Neural cell (in vitro differentiated cells): ENCODE measurements at regions not wholly inside any gene's neighbourhood (a gene's known extent, or its start where the extent isn't known, plus 50 kb on each side); places are given as distances from the start of the nearest gene placed in this dataset.

Source experiments
- H2AFZ ChIP-seq: fragments of 200-600, 300-800 bp; sonication (generic), shearing (Covaris generic); 2 replicates; pipeline ENCODE4 v1.6.0; 2014; ENCODE audit warnings: low read depth, mild to moderate bottlenecking, antibody characterized with exemption, low read length, moderate library complexity
- H3F3A ChIP-seq: fragments of 200-600 bp; shearing (Covaris generic); 2 replicates; pipeline ENCODE4 v1.6.1; 2016; ENCODE audit warnings: mild to moderate bottlenecking, moderate library complexity, mixed read lengths, antibody characterized with exemption, low read length; ENCODE audit not compliant: insufficient read depth, poor library complexity, severe bottlenecking
- H3K27ac ChIP-seq: fragments of 200-600, 300-800 bp; sonication (generic), shearing (Covaris generic); 2 replicates; pipeline ENCODE4 v1.5.1; 2014; ENCODE audit warnings: mild to moderate bottlenecking, low read length, moderate library complexity
- H3K27me3 ChIP-seq: fragments of 300-800, 200-600 bp; sonication (generic), shearing (Covaris generic); 2 replicates; pipeline ENCODE4 v1.6.0; 2014; ENCODE audit warnings: mild to moderate bottlenecking, low read depth, low read length, moderate library complexity; ENCODE audit not compliant: insufficient read depth
- H3K36me3 ChIP-seq: fragments of 300-800, 200-600 bp; sonication (generic), shearing (Covaris generic); 2 replicates; pipeline ENCODE4 v1.5.1; 2014; ENCODE audit warnings: mild to moderate bottlenecking, antibody characterized with exemption, low read length, moderate library complexity; ENCODE audit not compliant: insufficient read depth
- H3K4me2 ChIP-seq: fragments of 300-800, 200-600 bp; sonication (generic), shearing (Covaris generic); 2 replicates; pipeline ENCODE4 v1.6.0; 2014; ENCODE audit warnings: mild to moderate bottlenecking, low read length
- H3K4me3 ChIP-seq: fragments of 300-800, 200-600 bp; sonication (generic), shearing (Covaris generic); 2 replicates; pipeline ENCODE4 v1.5.1; 2014; ENCODE audit warnings: mild to moderate bottlenecking, low read length, moderate library complexity
- H3K79me2 ChIP-seq: fragments of 200-600 bp; shearing (Covaris generic); replicated peaks from 2 replicates; pipeline ENCODE4 v1.6.0; 2014; ENCODE audit warnings: mild to moderate bottlenecking, low read length, moderate library complexity; ENCODE audit not compliant: insufficient read depth
- H3K9ac ChIP-seq: fragments of 300-800, 200-600 bp; sonication (generic), shearing (Covaris generic); 2 replicates; pipeline ENCODE4 v1.6.1; 2016; ENCODE audit warnings: mild to moderate bottlenecking, low read length, mixed read lengths
- H3K9me2 ChIP-seq: fragments of 200-600 bp; shearing (Covaris generic); 2 replicates; pipeline ENCODE4 v1.6.1; 2016; ENCODE audit warnings: mild to moderate bottlenecking, low read length, mixed read lengths; ENCODE audit not compliant: insufficient read depth
- H3K9me3 ChIP-seq: fragments of 200-600, 300-800 bp; sonication (generic), shearing (Covaris generic); 2 replicates; pipeline ENCODE4 v1.6.1; 2016; ENCODE audit warnings: mild to moderate bottlenecking, mixed run types, low read length, moderate library complexity, mixed read lengths
- H4K20me1 ChIP-seq: fragments of 200-600 bp; shearing (Covaris generic); 2 replicates; pipeline ENCODE4 v1.6.1; 2016; ENCODE audit warnings: mild to moderate bottlenecking, mixed run types; ENCODE audit not compliant: insufficient read depth
- EP300 ChIP-seq: fragments of 450-650 bp; conservative IDR thresholded peaks from 2 replicates; pipeline ENCODE4 v1.6.1; 2014; ENCODE audit warnings: antibody characterized with exemption, mild to moderate bottlenecking, moderate library complexity; ENCODE audit not compliant: poor library complexity, severe bottlenecking
- EZH2 ChIP-seq: fragments of 200-600, 300-800 bp; shearing (Covaris generic), sonication (generic); IDR thresholded peaks from 2 replicates; pipeline ENCODE4 v1.6.1; 2014; ENCODE audit warnings: antibody characterized with exemption, low read length, borderline replicate concordance, mild to moderate bottlenecking; ENCODE audit not compliant: insufficient read depth, poor library complexity, severe bottlenecking
- MXI1 ChIP-seq: fragments of 450-650 bp; conservative IDR thresholded peaks from 2 replicates; pipeline ENCODE4 v1.6.1; 2014; ENCODE audit warnings: antibody characterized with exemption, mild to moderate bottlenecking; ENCODE audit not compliant: poor library complexity, severe bottlenecking
- POLR2AphosphoS5 ChIP-seq: IDR thresholded peaks from 2 replicates; pipeline ENCODE4 v1.6.1; 2012
- RAD21 ChIP-seq: fragments of 450-650 bp; conservative IDR thresholded peaks from 2 replicates; pipeline ENCODE4 v1.6.1; 2014; ENCODE audit warnings: antibody characterized with exemption, mild to moderate bottlenecking, moderate library complexity
- SMC3 ChIP-seq: fragments of 450-650 bp; conservative IDR thresholded peaks from 2 replicates; pipeline ENCODE4 v1.6.1; 2014; ENCODE audit warnings: antibody characterized with exemption, mild to moderate bottlenecking, moderate library complexity; ENCODE audit not compliant: poor library complexity
- TAF1 ChIP-seq: IDR thresholded peaks from 2 replicates; pipeline ENCODE4 v1.6.1; 2012; ENCODE audit warnings: low read depth
- TF ChIP-seq, protein P1 (sequence below): IDR thresholded peaks from 2 replicates; pipeline ENCODE4 v1.6.1; 2012; ENCODE audit warnings: borderline replicate concordance
- TF ChIP-seq, protein P2 (sequence below): fragments of 450-650 bp; IDR thresholded peaks from 2 replicates; pipeline ENCODE4 v1.5.1; 2014; ENCODE audit warnings: antibody characterized with exemption, mild to moderate bottlenecking, moderate library complexity; ENCODE audit not compliant: poor library complexity, severe bottlenecking

DNA sequence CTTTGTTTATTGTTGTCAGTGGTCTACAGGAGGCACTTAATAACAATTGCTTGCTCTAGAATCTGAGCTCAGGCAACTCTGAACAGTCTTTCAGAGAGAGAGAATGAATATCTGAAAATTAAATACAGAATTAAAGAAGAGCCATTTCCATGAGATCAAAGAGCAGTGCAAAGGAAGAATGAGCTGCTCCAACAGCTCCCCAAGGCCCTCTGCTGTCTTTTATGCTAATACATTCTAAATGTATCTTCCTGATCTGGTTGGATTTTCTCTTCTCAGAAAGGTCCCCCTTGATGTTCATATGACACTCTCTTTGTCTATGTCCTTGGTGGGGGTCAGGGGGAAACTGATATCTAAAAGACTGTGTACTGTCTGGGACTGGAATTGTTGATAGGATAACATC lies 1029.6 kb downstream of the PCDH9 start:
- no peaks in the 10 kb centered on the region for H4K20me1 ChIP-seq
- no peaks in the 10 kb centered on the region for H3K9me2 ChIP-seq
- TF ChIP-seq, protein P1, sequence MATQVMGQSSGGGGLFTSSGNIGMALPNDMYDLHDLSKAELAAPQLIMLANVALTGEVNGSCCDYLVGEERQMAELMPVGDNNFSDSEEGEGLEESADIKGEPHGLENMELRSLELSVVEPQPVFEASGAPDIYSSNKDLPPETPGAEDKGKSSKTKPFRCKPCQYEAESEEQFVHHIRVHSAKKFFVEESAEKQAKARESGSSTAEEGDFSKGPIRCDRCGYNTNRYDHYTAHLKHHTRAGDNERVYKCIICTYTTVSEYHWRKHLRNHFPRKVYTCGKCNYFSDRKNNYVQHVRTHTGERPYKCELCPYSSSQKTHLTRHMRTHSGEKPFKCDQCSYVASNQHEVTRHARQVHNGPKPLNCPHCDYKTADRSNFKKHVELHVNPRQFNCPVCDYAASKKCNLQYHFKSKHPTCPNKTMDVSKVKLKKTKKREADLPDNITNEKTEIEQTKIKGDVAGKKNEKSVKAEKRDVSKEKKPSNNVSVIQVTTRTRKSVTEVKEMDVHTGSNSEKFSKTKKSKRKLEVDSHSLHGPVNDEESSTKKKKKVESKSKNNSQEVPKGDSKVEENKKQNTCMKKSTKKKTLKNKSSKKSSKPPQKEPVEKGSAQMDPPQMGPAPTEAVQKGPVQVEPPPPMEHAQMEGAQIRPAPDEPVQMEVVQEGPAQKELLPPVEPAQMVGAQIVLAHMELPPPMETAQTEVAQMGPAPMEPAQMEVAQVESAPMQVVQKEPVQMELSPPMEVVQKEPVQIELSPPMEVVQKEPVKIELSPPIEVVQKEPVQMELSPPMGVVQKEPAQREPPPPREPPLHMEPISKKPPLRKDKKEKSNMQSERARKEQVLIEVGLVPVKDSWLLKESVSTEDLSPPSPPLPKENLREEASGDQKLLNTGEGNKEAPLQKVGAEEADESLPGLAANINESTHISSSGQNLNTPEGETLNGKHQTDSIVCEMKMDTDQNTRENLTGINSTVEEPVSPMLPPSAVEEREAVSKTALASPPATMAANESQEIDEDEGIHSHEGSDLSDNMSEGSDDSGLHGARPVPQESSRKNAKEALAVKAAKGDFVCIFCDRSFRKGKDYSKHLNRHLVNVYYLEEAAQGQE, result no peak
- TF ChIP-seq, protein P2, sequence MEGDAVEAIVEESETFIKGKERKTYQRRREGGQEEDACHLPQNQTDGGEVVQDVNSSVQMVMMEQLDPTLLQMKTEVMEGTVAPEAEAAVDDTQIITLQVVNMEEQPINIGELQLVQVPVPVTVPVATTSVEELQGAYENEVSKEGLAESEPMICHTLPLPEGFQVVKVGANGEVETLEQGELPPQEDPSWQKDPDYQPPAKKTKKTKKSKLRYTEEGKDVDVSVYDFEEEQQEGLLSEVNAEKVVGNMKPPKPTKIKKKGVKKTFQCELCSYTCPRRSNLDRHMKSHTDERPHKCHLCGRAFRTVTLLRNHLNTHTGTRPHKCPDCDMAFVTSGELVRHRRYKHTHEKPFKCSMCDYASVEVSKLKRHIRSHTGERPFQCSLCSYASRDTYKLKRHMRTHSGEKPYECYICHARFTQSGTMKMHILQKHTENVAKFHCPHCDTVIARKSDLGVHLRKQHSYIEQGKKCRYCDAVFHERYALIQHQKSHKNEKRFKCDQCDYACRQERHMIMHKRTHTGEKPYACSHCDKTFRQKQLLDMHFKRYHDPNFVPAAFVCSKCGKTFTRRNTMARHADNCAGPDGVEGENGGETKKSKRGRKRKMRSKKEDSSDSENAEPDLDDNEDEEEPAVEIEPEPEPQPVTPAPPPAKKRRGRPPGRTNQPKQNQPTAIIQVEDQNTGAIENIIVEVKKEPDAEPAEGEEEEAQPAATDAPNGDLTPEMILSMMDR, result peak; percentile 21
- no peak for TF ChIP-seq TAF1
- TF ChIP-seq MXI1, result no peak
- peak; percentile 36 for TF ChIP-seq SMC3
- TF ChIP-seq EP300, result no peak
- no peak for TF ChIP-seq EZH2
- TF ChIP-seq POLR2AphosphoS5, result no peak
- TF ChIP-seq RAD21, result peak; percentile 43
- no peak overlapping the region for H3K4me3 ChIP-seq
- H3K9me3 ChIP-seq, result no peaks in the 10 kb centered on the region
- no peak overlapping the region for H3K9ac ChIP-seq
- no peak overlapping the region for H3K4me2 ChIP-seq
- H3F3A ChIP-seq, result no peaks in the 10 kb centered on the region
- H3K79me2 ChIP-seq, result no peaks in the 10 kb centered on the region
- no peaks in the 10 kb centered on the region for H3K27me3 ChIP-seq
- H3K36me3 ChIP-seq, result no peaks in the 10 kb centered on the region
- peak overlapping the region; percentile 54 for H3K27ac ChIP-seq
- peak overlapping the region; percentile 10 for H2AFZ ChIP-seq

DNA sequence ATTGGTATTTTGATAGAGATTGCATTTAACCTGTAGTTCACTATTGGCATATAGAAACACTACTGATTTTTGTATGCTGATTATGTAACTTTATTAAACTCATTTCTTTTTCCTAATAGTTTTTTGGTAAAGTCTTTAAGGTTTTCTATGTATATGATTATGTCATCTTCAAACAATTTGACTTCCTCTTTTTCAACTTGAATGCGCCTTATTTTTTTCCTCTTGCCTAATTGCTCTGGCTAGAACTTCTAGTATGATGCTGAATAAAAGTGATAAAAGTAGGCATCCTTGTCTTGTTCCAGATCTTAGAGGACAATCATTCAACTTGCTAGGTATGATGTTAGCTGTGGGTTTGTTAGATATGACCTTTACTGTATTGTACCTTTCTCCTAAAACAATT lies 1034.9 kb downstream of the PCDH9 start:
- Histone ChIP-seq H3K27me3 (no peaks in the 10 kb centered on the region), H4K20me1 (no peaks in the 10 kb centered on the region), H3K9me2 (no peaks in the 10 kb centered on the region), H3K79me2 (no peaks in the 10 kb centered on the region), H3K9ac (no peak overlapping the region), H2AFZ (no peak overlapping the region), H3F3A (no peaks in the 10 kb centered on the region), H3K27ac (no peak overlapping the region), H3K4me3 (no peak overlapping the region), H3K4me2 (no peak overlapping the region), H3K9me3 (no peaks in the 10 kb centered on the region), H3K36me3 (no peaks in the 10 kb centered on the region)
- TF ChIP-seq RAD21, result no peak
- TF ChIP-seq MXI1, result no peak
- TF ChIP-seq EZH2, result no peak
- no peak for TF ChIP-seq EP300
- no peak for TF ChIP-seq SMC3
- TF ChIP-seq POLR2AphosphoS5, result no peak
- TF ChIP-seq, protein P2, result no peak
- TF ChIP-seq, protein P1, result no peak
- TF ChIP-seq TAF1, result no peak
